ENCODE measurements at regions not wholly inside any gene's neighbourhood (a gene's known extent, or its start where the extent isn't known, plus 50 kb on each side); places are given as distances from the start of the nearest gene placed in this dataset.
"Not testable (repeated sequence)": the region's sequence is repeated elsewhere in the genome, so short reads cannot be mapped to it uniquely, and the experiment has no call there.

GRCh38 chr9:7739595-7739994 lies 60.0 kb downstream of the DMAC1 start:
- DNase-seq: no peak

GRCh38 chr9:7735311-7735710 lies 64.3 kb downstream of the DMAC1 start:
- DNase-seq: no peak

- no peak for DNase-seq
These were observed 69.5 kb downstream of the DMAC1 start for GRCh38 chr9:7730164-7730445.

- DNase-seq: no peak
These were observed 70.0 kb downstream of the DMAC1 start for GRCh38 chr9:7729371-7730163.

- DNase-seq: no peak
These were observed 78.3 kb downstream of the DMAC1 start for GRCh38 chr9:7721291-7721690.

GRCh38 chr9:7713088-7713487 lies 86.5 kb downstream of the DMAC1 start:
- DNase-seq: not testable (repeated sequence)

GRCh38 chr9:7710686-7711085 lies 88.9 kb downstream of the DMAC1 start:
- no peak for DNase-seq

GRCh38 chr9:7707934-7708333 lies 91.6 kb downstream of the DMAC1 start:
- no peak for DNase-seq

GRCh38 chr9:7704543-7704942 lies 95.0 kb downstream of the DMAC1 start:
- no peak for DNase-seq

GRCh38 chr9:7691909-7692308 lies 107.7 kb downstream of the DMAC1 start:
- no peak for DNase-seq

GRCh38 chr9:7690014-7690413 lies 109.6 kb downstream of the DMAC1 start:
- no peak for DNase-seq

GRCh38 chr9:7688626-7689025 lies 111.0 kb downstream of the DMAC1 start:
- DNase-seq: no peak

- DNase-seq: no peak
These were observed 122.9 kb downstream of the DMAC1 start for GRCh38 chr9:7676609-7677156.

GRCh38 chr9:7671847-7672246 lies 127.7 kb downstream of the DMAC1 start:
- no peak for DNase-seq

GRCh38 chr9:7668541-7668940 lies 131.0 kb downstream of the DMAC1 start:
- no peak for DNase-seq

- no peak for DNase-seq
These were observed 133.7 kb downstream of the DMAC1 start for GRCh38 chr9:7665874-7666273.

GRCh38 chr9:7659766-7660165 lies 139.8 kb downstream of the DMAC1 start:
- no peak for DNase-seq

- no peak for DNase-seq
These were observed 142.9 kb downstream of the DMAC1 start for GRCh38 chr9:7656636-7657035.

GRCh38 chr9:7653262-7653661 lies 146.3 kb downstream of the DMAC1 start:
- DNase-seq: no peak

- DNase-seq: no peak
These were observed 159.3 kb downstream of the DMAC1 start for GRCh38 chr9:7640231-7640630.

GRCh38 chr9:7639471-7639870 lies 160.1 kb downstream of the DMAC1 start:
- no peak for DNase-seq

GRCh38 chr9:7636838-7637467 lies 162.6 kb downstream of the DMAC1 start:
- no peak for DNase-seq

GRCh38 chr9:7636309-7636708 lies 163.3 kb downstream of the DMAC1 start:
- DNase-seq: no peak

GRCh38 chr9:7626571-7627029 lies 173.0 kb downstream of the DMAC1 start:
- not testable (repeated sequence) for DNase-seq

GRCh38 chr9:7622481-7622880 lies 177.1 kb downstream of the DMAC1 start:
- no peak for DNase-seq
